ENCODE measurements at regions not wholly inside any gene's neighbourhood (a gene's known extent, or its start where the extent isn't known, plus 50 kb on each side); places are given as distances from the start of the nearest gene placed in this dataset.
"Not testable (repeated sequence)": the region's sequence is repeated elsewhere in the genome, so short reads cannot be mapped to it uniquely, and the experiment has no call there.

DNA sequence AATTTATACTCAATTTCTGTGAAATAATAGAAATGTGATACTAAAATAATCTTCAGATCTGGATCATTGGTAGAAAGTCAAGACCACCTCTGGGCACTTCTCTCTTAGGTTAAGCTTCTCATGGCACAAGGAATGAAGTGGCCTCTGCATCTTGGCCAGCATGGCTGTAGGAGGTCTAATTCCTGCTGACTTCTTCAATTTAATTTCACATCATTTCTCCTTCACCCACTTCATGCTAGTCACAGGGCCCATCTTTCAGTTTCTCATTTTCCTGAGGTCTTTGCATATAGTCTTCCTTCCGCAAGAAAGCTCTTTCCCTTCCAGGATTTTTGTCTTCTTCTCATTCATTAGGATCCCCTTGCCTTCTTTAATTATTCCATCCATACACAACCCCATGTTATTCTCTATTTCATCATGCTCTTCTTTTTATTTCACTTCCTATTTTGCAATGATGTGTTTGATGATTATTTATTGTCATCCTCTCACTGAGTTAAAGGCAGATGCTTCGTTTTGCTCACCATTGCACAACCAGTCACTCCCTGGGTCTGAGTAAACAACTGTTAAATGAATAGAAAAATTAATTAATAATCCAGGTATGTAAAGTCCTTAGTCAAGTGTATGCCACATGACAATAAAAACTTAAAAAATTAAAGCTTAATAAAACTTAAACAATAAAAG is 397.4 kb downstream of the SPRY2 start:
- Histone ChIP-seq H3K4me1 (ENCODE audit: control insufficient read depth, low read depth, low read length) (peaks cover 4% of the 10 kb centered on the region), H3K27ac (ENCODE audit: low read length) (no peak overlapping the region), H3K4me3 (ENCODE audit: low read length) (no peak overlapping the region), H3K36me3 (ENCODE audit: control insufficient read depth, low read depth, low read length) (no peaks in the 10 kb centered on the region), H3K27me3 (ENCODE audit: control insufficient read depth, insufficient read depth, low read length) (no peaks in the 10 kb centered on the region), H3K9ac (ENCODE audit: low read length) (no peak overlapping the region), H3K9me3 (ENCODE audit: control insufficient read depth, low read depth, low read length) (no peaks in the 10 kb centered on the region)

DNA sequence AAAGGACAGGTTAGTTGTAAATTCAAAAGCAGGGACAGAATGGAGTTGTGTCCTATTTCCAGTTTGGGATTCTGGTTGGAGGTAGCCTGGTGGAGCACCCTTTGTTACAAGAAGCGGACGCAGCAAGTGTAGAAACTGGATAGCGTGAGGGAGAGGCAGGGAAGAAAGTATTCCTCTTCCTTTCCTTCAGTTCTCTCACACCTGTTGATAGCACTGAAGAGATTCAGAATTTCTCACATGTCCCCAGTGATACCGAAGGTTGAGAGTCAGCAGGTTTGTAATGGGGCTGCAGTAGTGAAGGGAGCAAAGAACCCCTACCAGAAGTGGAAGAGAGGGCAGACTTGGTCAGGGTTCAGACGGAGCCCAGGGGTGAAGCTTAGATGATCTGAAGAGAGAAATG is 399.2 kb downstream of the SPRY2 start:
- H3K4me1 ChIP-seq (ENCODE audit: control insufficient read depth, low read depth, low read length) = peaks cover 4% of the 10 kb centered on the region
- no peak overlapping the region for H3K4me3 ChIP-seq (ENCODE audit: low read length)
- H3K9me3 ChIP-seq (ENCODE audit: control insufficient read depth, low read depth, low read length) = no peaks in the 10 kb centered on the region
- H3K9ac ChIP-seq (ENCODE audit: low read length) = no peak overlapping the region
- H3K27ac ChIP-seq (ENCODE audit: low read length) = no peak overlapping the region
- no peaks in the 10 kb centered on the region for H3K36me3 ChIP-seq (ENCODE audit: control insufficient read depth, low read depth, low read length)
- H3K27me3 ChIP-seq (ENCODE audit: control insufficient read depth, insufficient read depth, low read length) = no peaks in the 10 kb centered on the region

DNA sequence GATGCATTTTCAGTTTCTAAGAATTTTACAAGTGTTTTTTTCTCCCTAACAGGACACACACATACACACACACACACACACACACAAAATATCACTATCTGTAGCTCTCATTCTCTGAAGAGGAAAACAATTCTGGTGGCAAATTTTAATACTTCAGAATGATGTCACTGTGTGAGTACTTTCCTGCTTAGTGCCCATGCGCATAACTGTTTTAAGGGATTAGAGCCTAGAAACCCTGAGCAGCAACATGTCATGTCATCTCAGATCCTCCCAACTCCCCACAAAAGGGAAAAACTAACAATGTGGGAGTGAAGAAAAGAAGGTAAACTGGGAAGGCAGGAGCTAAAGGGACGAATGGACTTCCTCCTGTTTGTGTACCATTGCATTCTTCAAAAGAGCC is 401.2 kb downstream of the SPRY2 start:
- no peak overlapping the region for H3K9ac ChIP-seq (ENCODE audit: low read length)
- H3K4me3 ChIP-seq (ENCODE audit: low read length) = no peak overlapping the region

DNA sequence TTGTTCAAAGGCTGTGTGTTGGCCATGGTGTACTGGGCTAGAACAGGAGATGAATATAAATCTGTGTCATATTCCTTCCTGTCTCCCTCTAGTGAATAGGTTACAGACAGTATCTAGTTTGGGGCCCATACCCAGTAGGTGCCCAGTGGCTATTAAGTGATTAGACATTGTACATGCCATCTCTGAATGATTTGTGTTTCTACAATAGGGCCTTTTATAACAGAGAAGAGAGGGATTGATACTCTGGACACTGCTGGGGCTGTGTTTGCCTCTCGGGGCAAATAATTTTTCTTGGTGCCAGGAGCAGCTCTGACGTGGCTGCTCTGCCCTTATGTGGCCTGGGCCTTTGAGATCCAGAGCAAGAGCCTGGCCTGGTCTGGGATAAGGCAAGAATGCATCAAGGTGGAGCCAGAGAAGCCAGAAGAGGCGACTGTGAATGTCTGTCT is 403.1 kb downstream of the SPRY2 start:
- H3K27ac ChIP-seq (ENCODE audit: low read length) = no peak overlapping the region

More for the DNA sequence above, 401.2 kb downstream of the SPRY2 start:
- Histone ChIP-seq H3K36me3 (ENCODE audit: control insufficient read depth, low read depth, low read length) (no peaks in the 10 kb centered on the region), H3K27me3 (ENCODE audit: control insufficient read depth, insufficient read depth, low read length) (no peaks in the 10 kb centered on the region), H3K4me1 (ENCODE audit: control insufficient read depth, low read depth, low read length) (peaks cover 4% of the 10 kb centered on the region), H3K27ac (ENCODE audit: low read length) (no peak overlapping the region), H3K9me3 (ENCODE audit: control insufficient read depth, low read depth, low read length) (no peaks in the 10 kb centered on the region)

DNA sequence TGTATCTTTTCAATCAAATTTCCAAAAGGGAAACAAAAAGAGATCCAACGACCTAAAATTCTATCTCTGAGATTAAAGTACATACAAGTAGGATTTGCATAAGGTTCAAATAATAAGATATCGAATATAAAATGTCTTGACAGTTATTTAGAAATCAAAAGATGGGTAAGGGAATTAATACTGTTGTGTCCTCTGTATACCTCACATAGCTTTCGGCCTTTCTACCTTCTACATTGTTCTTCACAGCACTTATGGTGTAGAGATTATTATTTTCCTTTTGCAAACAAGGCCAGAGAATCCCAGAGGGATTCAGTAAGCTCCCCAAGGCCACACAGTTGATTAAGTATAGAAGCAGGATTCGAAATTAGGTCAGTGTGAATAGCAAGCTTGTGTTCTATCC is 403.6 kb downstream of the SPRY2 start:
- Histone ChIP-seq H3K9ac (ENCODE audit: low read length) (no peak overlapping the region), H3K27ac (ENCODE audit: low read length) (no peak overlapping the region), H3K4me1 (ENCODE audit: control insufficient read depth, low read depth, low read length) (peaks cover 4% of the 10 kb centered on the region), H3K4me3 (ENCODE audit: low read length) (no peak overlapping the region), H3K36me3 (ENCODE audit: control insufficient read depth, low read depth, low read length) (no peaks in the 10 kb centered on the region), H3K9me3 (ENCODE audit: control insufficient read depth, low read depth, low read length) (no peaks in the 10 kb centered on the region), H3K27me3 (ENCODE audit: control insufficient read depth, insufficient read depth, low read length) (no peaks in the 10 kb centered on the region)

More for the DNA sequence above, 403.1 kb downstream of the SPRY2 start:
- no peaks in the 10 kb centered on the region for H3K36me3 ChIP-seq (ENCODE audit: control insufficient read depth, low read depth, low read length)
- H3K27me3 ChIP-seq (ENCODE audit: control insufficient read depth, insufficient read depth, low read length) = no peaks in the 10 kb centered on the region
- no peaks in the 10 kb centered on the region for H3K9me3 ChIP-seq (ENCODE audit: control insufficient read depth, low read depth, low read length)
- no peak overlapping the region for H3K9ac ChIP-seq (ENCODE audit: low read length)
- no peak overlapping the region for H3K4me3 ChIP-seq (ENCODE audit: low read length)
- H3K4me1 ChIP-seq (ENCODE audit: control insufficient read depth, low read depth, low read length) = peaks cover 4% of the 10 kb centered on the region

DNA sequence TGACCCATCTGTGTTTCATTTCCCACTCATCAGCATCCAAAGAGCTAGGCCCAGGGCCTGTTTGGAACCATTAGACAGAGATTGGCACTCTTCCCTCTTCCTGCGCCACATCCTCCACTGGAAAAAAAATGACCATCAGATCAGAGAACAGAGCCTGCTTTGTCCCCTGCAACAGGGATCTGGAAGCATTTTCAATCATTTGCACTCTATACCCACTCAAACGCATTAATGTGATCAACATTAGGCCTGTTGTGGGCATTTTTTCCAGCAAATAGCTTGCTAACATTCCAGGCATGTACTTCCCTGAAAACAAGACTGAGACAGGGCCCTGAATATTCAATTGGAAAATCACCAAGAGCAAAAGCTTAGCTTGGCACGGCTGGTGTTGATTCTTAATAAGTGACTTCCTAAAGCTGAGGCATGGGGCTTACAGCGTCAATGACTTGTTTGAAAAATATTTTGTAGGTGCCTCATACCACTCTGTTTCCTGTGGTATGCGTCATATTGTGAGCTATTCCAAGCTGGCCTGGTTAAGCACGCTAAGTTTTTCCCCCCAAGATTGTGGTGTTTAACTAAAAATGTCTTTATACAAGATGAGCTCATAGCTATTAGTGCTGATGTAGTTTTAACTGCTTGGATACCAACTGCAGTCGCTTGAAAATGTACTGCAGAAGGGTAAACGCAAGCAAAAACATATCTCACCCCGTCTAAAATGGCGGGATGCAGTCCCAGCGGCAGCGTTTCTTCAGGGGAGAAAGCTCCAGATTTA is 404.4 kb downstream of the SPRY2 start:
- Histone ChIP-seq H3K9ac (ENCODE audit: low read length) (no peak overlapping the region), H3K27me3 (ENCODE audit: control insufficient read depth, insufficient read depth, low read length) (no peaks in the 10 kb centered on the region), H3K27ac (ENCODE audit: low read length) (no peak overlapping the region), H3K9me3 (ENCODE audit: control insufficient read depth, low read depth, low read length) (no peaks in the 10 kb centered on the region), H3K4me1 (ENCODE audit: control insufficient read depth, low read depth, low read length) (peaks cover 4% of the 10 kb centered on the region), H3K36me3 (ENCODE audit: control insufficient read depth, low read depth, low read length) (no peaks in the 10 kb centered on the region), H3K4me3 (ENCODE audit: low read length) (no peak overlapping the region)

DNA sequence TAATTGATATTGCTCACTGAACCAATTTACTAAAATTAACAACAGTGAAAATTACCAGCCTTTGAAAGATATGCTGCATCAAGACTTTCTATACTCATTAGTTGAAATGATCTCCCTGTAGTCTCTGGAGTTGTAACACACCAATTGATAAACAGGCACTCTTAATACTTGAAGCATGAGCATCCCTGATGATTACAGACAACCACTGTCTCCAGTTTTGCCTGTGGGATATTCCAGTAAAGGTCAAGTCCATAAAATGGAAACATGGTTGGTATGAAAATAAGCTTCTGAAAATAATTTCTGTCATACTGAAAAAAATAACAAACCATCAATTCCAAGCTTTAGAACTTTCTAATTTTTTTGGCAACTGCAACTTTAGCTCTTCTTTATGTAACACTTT is 405.8 kb downstream of the SPRY2 start:
- no peak overlapping the region for H3K9ac ChIP-seq (ENCODE audit: low read length)

DNA sequence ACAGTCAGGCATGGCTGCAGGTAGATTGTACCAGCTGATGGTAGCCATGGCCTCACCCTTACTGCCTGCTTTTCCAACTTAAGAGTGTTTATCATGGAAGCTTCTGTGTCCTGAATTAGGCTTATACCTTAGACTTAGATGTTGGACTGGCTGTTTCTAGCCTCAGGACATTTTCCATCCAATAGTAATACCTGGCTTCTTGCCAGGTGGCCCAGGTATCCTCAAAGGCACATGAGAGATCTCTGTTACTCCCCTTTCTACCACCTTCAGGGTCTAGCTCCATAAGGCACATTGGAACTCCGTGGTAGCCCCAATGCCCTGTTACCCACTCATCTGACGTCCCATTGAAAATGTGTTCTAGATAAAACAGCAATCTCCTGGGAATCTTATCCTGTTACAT is 407.5 kb downstream of the SPRY2 start:
- Histone ChIP-seq H3K36me3 (ENCODE audit: control insufficient read depth, low read depth, low read length) (no peaks in the 10 kb centered on the region), H3K9me3 (ENCODE audit: control insufficient read depth, low read depth, low read length) (no peaks in the 10 kb centered on the region), H3K27ac (ENCODE audit: low read length) (no peak overlapping the region), H3K27me3 (ENCODE audit: control insufficient read depth, insufficient read depth, low read length) (no peaks in the 10 kb centered on the region), H3K4me1 (ENCODE audit: control insufficient read depth, low read depth, low read length) (no peaks in the 10 kb centered on the region), H3K4me3 (ENCODE audit: low read length) (no peak overlapping the region), H3K9ac (ENCODE audit: low read length) (no peak overlapping the region)

More for the DNA sequence above, 405.8 kb downstream of the SPRY2 start:
- Histone ChIP-seq H3K27me3 (ENCODE audit: control insufficient read depth, insufficient read depth, low read length) (no peaks in the 10 kb centered on the region), H3K36me3 (ENCODE audit: control insufficient read depth, low read depth, low read length) (no peaks in the 10 kb centered on the region), H3K4me3 (ENCODE audit: low read length) (no peak overlapping the region), H3K27ac (ENCODE audit: low read length) (no peak overlapping the region), H3K4me1 (ENCODE audit: control insufficient read depth, low read depth, low read length) (peaks cover 4% of the 10 kb centered on the region), H3K9me3 (ENCODE audit: control insufficient read depth, low read depth, low read length) (no peaks in the 10 kb centered on the region)

DNA sequence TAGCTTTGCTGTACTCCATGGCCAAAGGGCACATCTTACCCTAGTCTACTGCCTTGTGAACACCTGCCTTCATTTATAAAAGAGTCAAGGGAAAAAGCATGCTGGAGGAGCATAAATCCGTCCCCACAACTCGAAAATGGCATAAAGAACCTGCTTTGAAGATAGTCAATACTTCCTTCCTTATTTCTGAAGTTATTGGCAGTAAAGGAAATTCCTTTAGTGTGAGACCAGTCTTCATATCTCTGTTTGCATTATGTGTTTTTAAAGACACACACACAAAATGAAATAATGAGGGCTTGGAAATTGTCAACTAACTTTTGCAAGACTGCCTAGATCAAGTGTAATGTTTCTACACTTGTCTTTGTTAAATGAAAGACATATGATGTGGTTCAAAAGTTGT is 408.4 kb downstream of the SPRY2 start:
- H3K9ac ChIP-seq (ENCODE audit: low read length) = no peak overlapping the region
- no peaks in the 10 kb centered on the region for H3K9me3 ChIP-seq (ENCODE audit: control insufficient read depth, low read depth, low read length)
- no peak overlapping the region for H3K27ac ChIP-seq (ENCODE audit: low read length)
- H3K4me3 ChIP-seq (ENCODE audit: low read length) = no peak overlapping the region
- H3K27me3 ChIP-seq (ENCODE audit: control insufficient read depth, insufficient read depth, low read length) = no peaks in the 10 kb centered on the region
- no peaks in the 10 kb centered on the region for H3K4me1 ChIP-seq (ENCODE audit: control insufficient read depth, low read depth, low read length)
- H3K36me3 ChIP-seq (ENCODE audit: control insufficient read depth, low read depth, low read length) = no peaks in the 10 kb centered on the region

DNA sequence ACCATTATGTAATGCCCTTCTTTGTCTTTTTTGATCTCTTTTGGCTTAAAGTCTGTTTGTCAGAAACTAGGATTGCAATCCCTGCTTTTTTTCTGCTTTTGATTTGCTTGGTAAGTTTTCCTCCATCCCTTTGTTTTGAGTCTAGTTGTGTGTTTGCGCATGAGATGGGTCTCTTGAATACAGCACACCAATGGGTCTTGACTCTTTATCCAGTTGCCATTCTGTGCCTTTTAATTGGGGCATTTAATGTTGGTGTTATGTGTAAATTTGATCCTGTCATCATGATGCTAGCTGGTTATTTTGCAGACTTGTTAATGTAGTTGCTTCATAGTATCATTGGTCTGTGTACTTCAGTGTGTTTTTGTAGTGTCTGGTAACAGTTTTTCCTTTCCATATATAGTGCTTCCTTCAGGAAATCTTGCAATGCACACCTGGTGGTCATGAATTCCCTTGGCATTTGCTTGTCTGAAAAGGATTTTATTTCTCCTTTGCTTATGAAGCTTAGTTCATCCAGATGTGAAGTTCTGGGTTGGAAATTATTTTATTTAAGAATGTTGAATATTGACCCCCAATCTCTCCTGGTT is 416.9 kb downstream of the SPRY2 start:
- not testable (repeated sequence) for H3K9me3 ChIP-seq (ENCODE audit: control insufficient read depth, low read depth, low read length); H3K36me3 ChIP-seq (ENCODE audit: control insufficient read depth, low read depth, low read length); H3K4me1 ChIP-seq (ENCODE audit: control insufficient read depth, low read depth, low read length); H3K27me3 ChIP-seq (ENCODE audit: control insufficient read depth, insufficient read depth, low read length); H3K27ac ChIP-seq (ENCODE audit: low read length); H3K9ac ChIP-seq (ENCODE audit: low read length); H3K4me3 ChIP-seq (ENCODE audit: low read length)

DNA sequence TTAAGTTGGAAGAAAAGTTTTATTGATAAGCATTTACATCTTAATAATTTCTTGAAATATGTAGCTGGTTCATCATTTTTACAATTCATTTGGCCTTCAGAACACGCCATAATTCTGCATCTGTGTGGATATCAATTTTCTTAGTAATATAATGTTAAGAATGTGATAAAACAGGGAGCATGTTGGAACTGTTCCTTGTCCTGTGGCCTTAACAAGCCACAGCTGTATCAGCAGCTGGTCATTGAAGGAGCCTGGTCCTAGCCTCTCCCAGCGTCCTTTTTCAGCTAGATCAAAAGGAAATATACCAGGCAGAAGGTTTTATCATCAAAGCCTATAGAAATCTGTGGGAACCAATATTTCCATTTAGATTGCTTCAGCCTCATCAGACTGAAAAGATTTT is 421.8 kb downstream of the SPRY2 start:
- peaks cover 2% of the 10 kb centered on the region for H3K4me1 ChIP-seq (ENCODE audit: control insufficient read depth, low read depth, low read length)
- no peaks in the 10 kb centered on the region for H3K27me3 ChIP-seq (ENCODE audit: control insufficient read depth, insufficient read depth, low read length)
- H3K9ac ChIP-seq (ENCODE audit: low read length) = no peak overlapping the region
- no peaks in the 10 kb centered on the region for H3K9me3 ChIP-seq (ENCODE audit: control insufficient read depth, low read depth, low read length)
- H3K4me3 ChIP-seq (ENCODE audit: low read length) = no peak overlapping the region
- H3K36me3 ChIP-seq (ENCODE audit: control insufficient read depth, low read depth, low read length) = no peaks in the 10 kb centered on the region
- H3K27ac ChIP-seq (ENCODE audit: low read length) = no peak overlapping the region
